Upper lobe of left lung (tissue), 4 donors: ENCODE measurements at regions not wholly inside any gene's neighbourhood (a gene's known extent, or its start where the extent isn't known, plus 50 kb on each side); places are given as distances from the start of the nearest gene placed in this dataset.

Source experiments
- EP300 ChIP-seq, 4 donors: sonication (generic); formaldehyde crosslinking; IDR thresholded peaks; one replicate each; pipeline ENCODE4 v1.5.1; 2017; ENCODE audit warnings: antibody characterized with exemption in 4 of 4, control low read depth in 2 of 4
- POLR2A ChIP-seq, 4 donors: fragments of 450-650 bp; IDR thresholded peaks; one replicate each; pipeline ENCODE4 v1.5.1; 2016 to 2017; ENCODE audit warnings: antibody characterized with exemption in 4 of 4, mild to moderate bottlenecking in 2 of 4
- POLR2AphosphoS5 ChIP-seq, 2 donors: sonication (generic); formaldehyde crosslinking; IDR thresholded peaks; one replicate each; pipeline ENCODE4 v1.5.1; 2017; ENCODE audit warnings: antibody characterized with exemption in 2 of 2
- TF ChIP-seq, protein P1 (sequence below), 6 experiments: fragments of 450-650 bp in 4 of 6; fragments of 200-600 bp in 2 of 6; sonication (generic) in 2 of 6; IDR thresholded peaks; one replicate each; pipeline ENCODE4 v1.5.1; 2016 to 2019; ENCODE audit warnings: antibody characterized with exemption in 6 of 6

DNA sequence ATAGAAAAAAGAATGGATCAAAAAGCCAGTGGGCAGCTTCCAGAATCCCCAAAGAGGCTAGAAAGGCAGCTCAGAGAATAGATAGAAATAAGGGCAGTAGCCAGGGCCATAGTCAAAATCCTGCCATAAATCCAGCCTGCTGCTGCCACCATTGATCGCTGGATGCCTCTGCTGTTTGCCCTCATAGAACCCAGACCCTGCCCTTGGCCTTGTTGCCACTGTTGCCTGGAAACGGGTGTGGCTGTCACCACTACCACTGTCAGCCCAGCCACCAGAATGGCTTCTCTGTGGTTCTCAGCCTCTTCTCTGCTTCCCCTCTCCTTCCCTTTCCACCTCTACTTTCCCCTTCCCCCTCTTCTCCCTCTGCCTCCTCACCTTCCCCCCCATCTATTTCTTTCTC, 57.8 kb downstream of the HHEX start:
- TF ChIP-seq POLR2AphosphoS5 (IDR thresholded peaks at IDR 0.05) (no peak), POLR2A (IDR thresholded peaks at IDR 0.05) (no peak), EP300 (IDR thresholded peaks at IDR 0.05) (no peak)
- TF ChIP-seq, protein P1, sequence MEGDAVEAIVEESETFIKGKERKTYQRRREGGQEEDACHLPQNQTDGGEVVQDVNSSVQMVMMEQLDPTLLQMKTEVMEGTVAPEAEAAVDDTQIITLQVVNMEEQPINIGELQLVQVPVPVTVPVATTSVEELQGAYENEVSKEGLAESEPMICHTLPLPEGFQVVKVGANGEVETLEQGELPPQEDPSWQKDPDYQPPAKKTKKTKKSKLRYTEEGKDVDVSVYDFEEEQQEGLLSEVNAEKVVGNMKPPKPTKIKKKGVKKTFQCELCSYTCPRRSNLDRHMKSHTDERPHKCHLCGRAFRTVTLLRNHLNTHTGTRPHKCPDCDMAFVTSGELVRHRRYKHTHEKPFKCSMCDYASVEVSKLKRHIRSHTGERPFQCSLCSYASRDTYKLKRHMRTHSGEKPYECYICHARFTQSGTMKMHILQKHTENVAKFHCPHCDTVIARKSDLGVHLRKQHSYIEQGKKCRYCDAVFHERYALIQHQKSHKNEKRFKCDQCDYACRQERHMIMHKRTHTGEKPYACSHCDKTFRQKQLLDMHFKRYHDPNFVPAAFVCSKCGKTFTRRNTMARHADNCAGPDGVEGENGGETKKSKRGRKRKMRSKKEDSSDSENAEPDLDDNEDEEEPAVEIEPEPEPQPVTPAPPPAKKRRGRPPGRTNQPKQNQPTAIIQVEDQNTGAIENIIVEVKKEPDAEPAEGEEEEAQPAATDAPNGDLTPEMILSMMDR (IDR thresholded peaks at IDR 0.05): no peak
